ENCODE measurements at regions not wholly inside any gene's neighbourhood (a gene's known extent, or its start where the extent isn't known, plus 50 kb on each side); places are given as distances from the start of the nearest gene placed in this dataset.

- no peak overlapping the region for H3K9ac ChIP-seq (ENCODE audit: low read depth, low read length, poor library complexity, severe bottlenecking)
- H3K36me3 ChIP-seq (ENCODE audit: insufficient read depth, low read length), result no peaks in the 10 kb centered on the region
- no peak overlapping the region for H3K4me3 ChIP-seq (ENCODE audit: low read length, poor library complexity, severe bottlenecking)
- no peaks in the 10 kb centered on the region for H3K27me3 ChIP-seq (ENCODE audit: insufficient read depth, low read length, poor library complexity, severe bottlenecking)
- no peaks in the 10 kb centered on the region for H4K20me1 ChIP-seq (ENCODE audit: insufficient read depth, low read length, poor library complexity, severe bottlenecking)
- TF ChIP-seq EZH2phosphoT487 (IDR thresholded peaks at IDR 0.05; ENCODE audit: borderline replicate concordance) (no peak), CTCF (conservative IDR thresholded peaks at IDR 0.05; ENCODE audit: low read length) (no peak)
- H3F3A ChIP-seq (ENCODE audit: low read depth), result no peaks in the 10 kb centered on the region
- no peaks in the 10 kb centered on the region for H3K9me3 ChIP-seq (ENCODE audit: insufficient read depth, low read depth, low read length)
- no peaks in the 10 kb centered on the region for H3K79me2 ChIP-seq (ENCODE audit: insufficient read depth, low read length)
- no peak overlapping the region for H2AFZ ChIP-seq (ENCODE audit: low read length)
- H3K4me1 ChIP-seq (ENCODE audit: insufficient read depth, low read length, poor library complexity, severe bottlenecking), result no peaks in the 10 kb centered on the region
- no peaks in the 10 kb centered on the region for H3K9me2 ChIP-seq (replicated peaks; ENCODE audit: low read depth, low read length)
- no peak overlapping the region for H3K4me2 ChIP-seq (ENCODE audit: low read depth, low read length, poor library complexity, severe bottlenecking)
Measured at GRCh38 chr4:34148322-34148908, 2095.9 kb downstream of the ARAP2 start.

GRCh38 chr4:34157547-34157946, 2086.8 kb downstream of the ARAP2 start:
- no peaks in the 10 kb centered on the region for H3K79me2 ChIP-seq (ENCODE audit: insufficient read depth, low read length)
- no peak overlapping the region for H3K4me3 ChIP-seq (ENCODE audit: low read length, poor library complexity, severe bottlenecking)
- no peaks in the 10 kb centered on the region for H3F3A ChIP-seq (ENCODE audit: low read depth)
- no peak overlapping the region for H3K4me2 ChIP-seq (ENCODE audit: low read depth, low read length, poor library complexity, severe bottlenecking)
- no peaks in the 10 kb centered on the region for H4K20me1 ChIP-seq (ENCODE audit: insufficient read depth, low read length, poor library complexity, severe bottlenecking)
- H3K9me2 ChIP-seq (replicated peaks; ENCODE audit: low read depth, low read length), result no peaks in the 10 kb centered on the region
- no peaks in the 10 kb centered on the region for H3K4me1 ChIP-seq (ENCODE audit: insufficient read depth, low read length, poor library complexity, severe bottlenecking)
- H3K27me3 ChIP-seq (ENCODE audit: insufficient read depth, low read length, poor library complexity, severe bottlenecking), result no peaks in the 10 kb centered on the region
- H3K9ac ChIP-seq (ENCODE audit: low read depth, low read length, poor library complexity, severe bottlenecking), result no peak overlapping the region
- no peaks in the 10 kb centered on the region for H3K9me3 ChIP-seq (ENCODE audit: insufficient read depth, low read depth, low read length)
- H3K36me3 ChIP-seq (ENCODE audit: insufficient read depth, low read length), result no peaks in the 10 kb centered on the region
- no peak overlapping the region for H2AFZ ChIP-seq (ENCODE audit: low read length)
- TF ChIP-seq EZH2phosphoT487 (IDR thresholded peaks at IDR 0.05; ENCODE audit: borderline replicate concordance) (no peak), CTCF (conservative IDR thresholded peaks at IDR 0.05; ENCODE audit: low read length) (no peak)

GRCh38 chr4:34158878-34159277, 2085.4 kb downstream of the ARAP2 start:
- H3K4me3 ChIP-seq (ENCODE audit: low read length, poor library complexity, severe bottlenecking), result no peak overlapping the region
- no peaks in the 10 kb centered on the region for H3K79me2 ChIP-seq (ENCODE audit: insufficient read depth, low read length)
- H2AFZ ChIP-seq (ENCODE audit: low read length), result no peak overlapping the region
- no peaks in the 10 kb centered on the region for H3K27me3 ChIP-seq (ENCODE audit: insufficient read depth, low read length, poor library complexity, severe bottlenecking)
- H3F3A ChIP-seq (ENCODE audit: low read depth), result no peaks in the 10 kb centered on the region
- H3K9ac ChIP-seq (ENCODE audit: low read depth, low read length, poor library complexity, severe bottlenecking), result no peak overlapping the region
- H4K20me1 ChIP-seq (ENCODE audit: insufficient read depth, low read length, poor library complexity, severe bottlenecking), result no peaks in the 10 kb centered on the region
- no peaks in the 10 kb centered on the region for H3K9me3 ChIP-seq (ENCODE audit: insufficient read depth, low read depth, low read length)
- H3K4me2 ChIP-seq (ENCODE audit: low read depth, low read length, poor library complexity, severe bottlenecking), result no peak overlapping the region
- no peaks in the 10 kb centered on the region for H3K9me2 ChIP-seq (replicated peaks; ENCODE audit: low read depth, low read length)
- no peaks in the 10 kb centered on the region for H3K4me1 ChIP-seq (ENCODE audit: insufficient read depth, low read length, poor library complexity, severe bottlenecking)
- TF ChIP-seq EZH2phosphoT487 (IDR thresholded peaks at IDR 0.05; ENCODE audit: borderline replicate concordance), result no peak
- no peaks in the 10 kb centered on the region for H3K36me3 ChIP-seq (ENCODE audit: insufficient read depth, low read length)

- Histone ChIP-seq H4K20me1 (ENCODE audit: insufficient read depth, low read length, poor library complexity, severe bottlenecking) (no peaks in the 10 kb centered on the region), H3K9me3 (ENCODE audit: insufficient read depth, low read depth, low read length) (no peaks in the 10 kb centered on the region), H3F3A (ENCODE audit: low read depth) (no peaks in the 10 kb centered on the region), H3K9ac (ENCODE audit: low read depth, low read length, poor library complexity, severe bottlenecking) (no peak overlapping the region), H3K4me2 (ENCODE audit: low read depth, low read length, poor library complexity, severe bottlenecking) (no peak overlapping the region), H2AFZ (ENCODE audit: low read length) (no peak overlapping the region), H3K79me2 (ENCODE audit: insufficient read depth, low read length) (no peaks in the 10 kb centered on the region), H3K9me2 (replicated peaks; ENCODE audit: low read depth, low read length) (no peaks in the 10 kb centered on the region), H3K4me3 (ENCODE audit: low read length, poor library complexity, severe bottlenecking) (no peak overlapping the region), H3K27me3 (ENCODE audit: insufficient read depth, low read length, poor library complexity, severe bottlenecking) (no peaks in the 10 kb centered on the region), H3K4me1 (ENCODE audit: insufficient read depth, low read length, poor library complexity, severe bottlenecking) (no peaks in the 10 kb centered on the region), H3K36me3 (ENCODE audit: insufficient read depth, low read length) (no peaks in the 10 kb centered on the region)
- no peak for TF ChIP-seq EZH2phosphoT487 (IDR thresholded peaks at IDR 0.05; ENCODE audit: borderline replicate concordance)
- no peak for TF ChIP-seq CTCF (conservative IDR thresholded peaks at IDR 0.05; ENCODE audit: low read length)
Measured at GRCh38 chr4:34170946-34171345, 2073.4 kb downstream of the ARAP2 start.

Measured in Loucy (cell line).